ENCODE measurements at regions not wholly inside any gene's neighbourhood (a gene's known extent, or its start where the extent isn't known, plus 50 kb on each side); places are given as distances from the start of the nearest gene placed in this dataset.

- TF ChIP-seq CTCF (conservative IDR thresholded peaks at IDR 0.05; ENCODE audit: low read depth, low read length): no peak
- TF ChIP-seq EZH2 (IDR thresholded peaks at IDR 0.05; ENCODE audit: borderline replicate concordance, low read depth, low read length, poor library complexity, severe bottlenecking): no peak
Measured at GRCh38 chrX:25860322-25860721, 277.8 kb upstream of the MAGEB18 start.
